Coronary artery (tissue), 2 donors: ENCODE measurements at regions not wholly inside any gene's neighbourhood (a gene's known extent, or its start where the extent isn't known, plus 50 kb on each side); places are given as distances from the start of the nearest gene placed in this dataset.
"Not testable (repeated sequence)": the region's sequence is repeated elsewhere in the genome, so short reads cannot be mapped to it uniquely, and the experiment has no call there.

Experiments used
- DNase-seq: peaks from one replicate; pipeline ENCODE4 v3.0.0-alpha.2; 2017; ENCODE audit warnings: low spot score
- H3K27ac ChIP-seq, 2 donors: fragments of 200-600 bp; sonication (generic); one replicate each; pipeline ENCODE4 v1.5.1; 2016 to 2019
- H3K4me3 ChIP-seq: fragments of 200-600 bp; sonication (generic); 2 replicates; pipeline ENCODE4 v1.5.1; 2016; ENCODE audit warnings: mild to moderate bottlenecking, moderate library complexity
- TF ChIP-seq, protein P1 (sequence below): fragments of 200-600 bp; sonication (generic); IDR thresholded peaks from one replicate; pipeline ENCODE4 v1.5.1; 2019; ENCODE audit warnings: antibody characterized with exemption

DNA sequence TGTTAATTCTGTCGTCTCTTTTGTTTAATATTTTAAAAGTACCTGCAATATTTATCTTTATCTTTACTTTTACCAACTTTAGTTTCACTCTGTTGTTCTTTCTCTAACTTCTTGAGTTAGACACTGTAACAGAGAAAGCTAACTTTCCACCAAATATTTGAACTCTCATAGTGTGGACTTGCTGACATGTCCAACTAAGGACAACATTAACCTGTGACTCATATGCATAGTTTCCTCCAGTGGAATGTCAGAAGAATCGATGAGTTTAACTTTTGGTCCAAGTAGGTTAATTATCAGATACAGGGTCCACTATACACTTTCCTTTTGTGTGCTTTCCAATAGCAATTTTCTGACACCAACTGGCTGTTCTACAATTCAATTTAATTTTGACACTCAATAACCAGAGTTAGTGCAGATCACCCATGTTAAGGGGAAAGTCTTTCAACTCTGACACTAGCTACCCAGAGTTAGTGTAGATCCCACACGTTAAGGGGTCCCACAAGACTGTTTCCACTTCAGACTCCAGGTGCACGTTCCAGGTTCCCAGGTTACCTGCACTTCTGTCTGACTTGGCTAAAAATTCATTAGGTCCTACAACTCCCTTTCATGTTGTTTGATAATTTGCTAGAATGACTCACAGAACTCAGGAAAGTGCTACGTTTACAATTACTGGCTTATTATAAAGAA lies 559.0 kb upstream of the AMOT start:
- TF ChIP-seq, protein P1, sequence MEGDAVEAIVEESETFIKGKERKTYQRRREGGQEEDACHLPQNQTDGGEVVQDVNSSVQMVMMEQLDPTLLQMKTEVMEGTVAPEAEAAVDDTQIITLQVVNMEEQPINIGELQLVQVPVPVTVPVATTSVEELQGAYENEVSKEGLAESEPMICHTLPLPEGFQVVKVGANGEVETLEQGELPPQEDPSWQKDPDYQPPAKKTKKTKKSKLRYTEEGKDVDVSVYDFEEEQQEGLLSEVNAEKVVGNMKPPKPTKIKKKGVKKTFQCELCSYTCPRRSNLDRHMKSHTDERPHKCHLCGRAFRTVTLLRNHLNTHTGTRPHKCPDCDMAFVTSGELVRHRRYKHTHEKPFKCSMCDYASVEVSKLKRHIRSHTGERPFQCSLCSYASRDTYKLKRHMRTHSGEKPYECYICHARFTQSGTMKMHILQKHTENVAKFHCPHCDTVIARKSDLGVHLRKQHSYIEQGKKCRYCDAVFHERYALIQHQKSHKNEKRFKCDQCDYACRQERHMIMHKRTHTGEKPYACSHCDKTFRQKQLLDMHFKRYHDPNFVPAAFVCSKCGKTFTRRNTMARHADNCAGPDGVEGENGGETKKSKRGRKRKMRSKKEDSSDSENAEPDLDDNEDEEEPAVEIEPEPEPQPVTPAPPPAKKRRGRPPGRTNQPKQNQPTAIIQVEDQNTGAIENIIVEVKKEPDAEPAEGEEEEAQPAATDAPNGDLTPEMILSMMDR, result no peak
- no peak for DNase-seq
- no peak overlapping the region for H3K4me3 ChIP-seq
- no peak overlapping the region for H3K27ac ChIP-seq

DNA sequence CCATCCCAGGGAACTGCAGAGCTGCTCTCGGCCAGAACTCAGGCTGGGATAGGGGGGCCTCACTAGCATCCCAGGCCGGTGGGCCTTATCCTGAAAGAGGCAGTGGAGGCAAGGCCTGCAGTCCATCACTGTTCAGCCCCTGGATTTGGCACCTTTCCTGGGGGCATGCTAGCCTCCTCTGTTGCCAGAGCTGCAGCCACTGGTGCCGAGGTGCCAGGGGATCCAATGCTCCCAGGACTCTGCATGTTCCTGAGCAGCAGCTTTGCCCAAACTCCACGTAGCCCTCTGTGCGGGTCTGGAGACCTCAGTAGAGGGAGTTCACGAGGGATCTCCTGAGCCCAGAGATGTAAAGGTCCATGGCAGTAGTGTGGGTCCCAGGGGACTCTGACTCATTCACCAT lies 551.7 kb upstream of the AMOT start:
- Histone ChIP-seq H3K27ac (no peak overlapping the region), H3K4me3 (no peak overlapping the region)
- TF ChIP-seq, protein P1, result no peak
- no peak for DNase-seq

DNA sequence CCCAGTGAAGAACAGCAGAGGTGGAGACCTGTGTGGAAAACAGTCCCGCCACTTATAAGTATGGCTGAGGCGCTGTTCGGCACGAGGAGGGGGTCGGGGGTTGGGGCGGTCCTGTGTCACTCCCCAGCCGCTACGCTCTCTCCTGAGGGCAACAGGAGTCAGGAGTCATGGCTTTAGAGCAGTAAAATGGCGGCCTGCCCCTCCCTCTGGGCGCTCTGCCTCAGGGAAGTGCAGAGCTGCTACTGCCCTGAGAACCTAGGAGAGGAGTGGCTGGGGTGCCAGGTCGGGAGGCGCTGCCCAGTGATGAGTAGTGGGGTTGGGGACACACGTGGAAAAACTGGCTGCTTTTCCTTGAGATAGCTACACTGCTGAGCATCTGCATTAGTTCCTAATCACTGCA lies 551.2 kb upstream of the AMOT start:
- H3K4me3 ChIP-seq, result no peak overlapping the region
- DNase-seq, result no peak
- TF ChIP-seq, protein P1, result no peak
- H3K27ac ChIP-seq, result no peak overlapping the region

DNA sequence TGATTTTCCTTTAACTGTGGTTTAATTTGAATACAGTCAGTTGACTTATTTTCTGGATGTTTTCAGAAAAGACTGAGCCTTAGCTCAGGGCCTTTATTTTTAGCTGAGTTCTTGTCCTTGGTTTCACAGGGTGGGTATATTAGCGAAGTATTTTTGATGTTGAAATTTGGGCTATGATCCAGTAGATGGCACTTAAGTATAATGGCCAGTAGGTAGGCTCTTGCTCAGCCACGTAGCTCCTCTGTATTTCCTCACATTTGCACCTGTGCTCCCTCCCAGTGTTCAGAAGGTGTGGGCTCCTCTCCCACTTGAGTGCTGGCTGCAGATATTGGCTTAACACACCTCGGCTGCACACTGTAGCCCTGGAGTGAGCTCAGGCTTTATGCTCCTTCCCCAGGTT lies 549.9 kb upstream of the AMOT start:
- H3K27ac ChIP-seq, result no peak overlapping the region
- no peak for DNase-seq

DNA sequence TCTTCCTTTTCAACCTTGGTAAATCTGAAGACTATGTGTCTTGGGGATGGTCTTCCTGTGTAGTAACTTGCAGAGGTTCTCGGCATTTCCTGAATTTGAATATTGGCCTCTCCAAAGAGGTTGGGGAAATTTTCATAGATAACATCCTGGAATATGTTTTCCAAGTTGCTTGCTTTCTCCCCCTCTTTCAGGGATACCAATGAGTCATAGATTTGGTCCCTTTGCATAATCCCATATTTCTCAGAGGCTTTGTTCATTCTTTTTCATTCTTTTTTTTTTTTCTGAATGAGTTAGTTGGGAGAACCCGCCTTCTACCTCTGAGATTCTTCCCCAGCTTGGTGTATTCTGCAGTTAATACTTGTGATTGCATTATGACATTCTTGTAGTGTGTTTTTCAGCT lies 549.2 kb upstream of the AMOT start:
- no peak for DNase-seq
- H3K4me3 ChIP-seq, result no peak overlapping the region
- H3K27ac ChIP-seq, result no peak overlapping the region
- TF ChIP-seq, protein P1, result no peak

More for the DNA sequence above, 549.9 kb upstream of the AMOT start:
- TF ChIP-seq, protein P1, result no peak
- H3K4me3 ChIP-seq, result no peak overlapping the region

DNA sequence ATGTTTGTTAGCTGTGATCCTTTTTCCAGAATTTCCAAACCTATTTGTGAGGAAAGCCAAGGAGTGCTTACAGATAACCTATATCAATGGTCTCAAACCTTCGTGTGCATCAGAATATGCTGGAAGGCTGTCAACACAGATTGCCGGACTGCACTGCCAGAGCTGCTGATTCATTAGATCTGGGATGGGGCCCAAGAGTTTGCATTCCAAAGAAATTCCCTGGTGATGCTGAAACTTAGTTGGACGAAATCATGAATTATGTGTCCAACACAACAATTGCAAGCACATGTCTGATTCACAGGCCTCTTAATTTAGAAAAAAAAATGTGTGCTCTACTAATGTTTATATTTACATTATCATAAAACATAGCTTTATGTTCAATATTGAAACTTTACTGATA lies 544.0 kb upstream of the AMOT start:
- Histone ChIP-seq H3K4me3 (no peak overlapping the region), H3K27ac (no peak overlapping the region)
- TF ChIP-seq, protein P1, result no peak
- DNase-seq, result no peak

DNA sequence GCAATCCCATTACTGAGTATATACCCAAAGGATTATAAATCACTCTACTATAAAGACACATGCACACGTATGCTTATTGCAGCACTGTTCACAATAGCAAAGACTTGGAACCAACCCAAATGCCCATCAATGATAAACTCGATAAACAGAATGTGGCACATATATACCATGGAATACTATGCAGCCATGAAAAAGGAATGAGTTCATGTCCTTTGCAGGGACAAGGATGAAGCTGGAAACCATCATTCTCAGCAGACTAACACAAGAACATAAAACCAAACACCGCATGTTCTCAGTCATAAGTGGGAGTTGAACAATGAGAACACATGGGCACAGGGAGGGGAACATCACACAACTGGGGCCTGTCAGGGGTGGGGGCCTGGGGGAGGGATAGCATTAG lies 532.8 kb upstream of the AMOT start:
- H3K27ac ChIP-seq, DNase-seq, H3K4me3 ChIP-seq: not testable (repeated sequence)
